GM18508 (cell line): ENCODE measurements at regions not wholly inside any gene's neighbourhood (a gene's known extent, or its start where the extent isn't known, plus 50 kb on each side); places are given as distances from the start of the nearest gene placed in this dataset.

Experiments
- ATAC-seq: cut with Tn5 transposase; IDR thresholded peaks from one replicate; pipeline ENCODE4 v1.9.1; 2021; ENCODE audit warnings: moderate number of reproducible peaks; ENCODE audit not compliant: insufficient read depth, unreplicated experiment

GRCh38 chr3:72572489-72573007 is 275.7 kb downstream of the SHQ1 start:
- ATAC-seq = no peak

- ATAC-seq = no peak
These were observed 276.6 kb downstream of the SHQ1 start for GRCh38 chr3:72571638-72572114.

GRCh38 chr3:72571052-72571451 is 277.2 kb downstream of the SHQ1 start:
- no peak for ATAC-seq

GRCh38 chr3:72569754-72570440 is 278.3 kb downstream of the SHQ1 start:
- ATAC-seq = no peak

- no peak for ATAC-seq
These were observed 280.2 kb downstream of the SHQ1 start for GRCh38 chr3:72568083-72568482.

- no peak for ATAC-seq
These were observed 280.8 kb downstream of the SHQ1 start for GRCh38 chr3:72567474-72567873.

GRCh38 chr3:72565593-72565992 is 282.7 kb downstream of the SHQ1 start:
- ATAC-seq = no peak

- no peak for ATAC-seq
These were observed 284.4 kb downstream of the SHQ1 start for GRCh38 chr3:72563690-72564370.

GRCh38 chr3:72560846-72561675 is 287.2 kb downstream of the SHQ1 start:
- ATAC-seq = no peak

GRCh38 chr3:72559385-72559784 is 288.9 kb downstream of the SHQ1 start:
- no peak for ATAC-seq

GRCh38 chr3:72558001-72558400 is 290.2 kb downstream of the SHQ1 start:
- ATAC-seq = no peak

GRCh38 chr3:72555714-72556113 is 292.5 kb downstream of the SHQ1 start:
- ATAC-seq = no peak

- ATAC-seq = no peak
These were observed 293.6 kb downstream of the SHQ1 start for GRCh38 chr3:72554689-72555088.

GRCh38 chr3:72553298-72553697 is 294.9 kb downstream of the SHQ1 start:
- ATAC-seq = no peak

- no peak for ATAC-seq
These were observed 297.5 kb downstream of the SHQ1 start for GRCh38 chr3:72550582-72551262.

GRCh38 chr3:72549761-72550581 is 298.3 kb downstream of the SHQ1 start:
- ATAC-seq = no peak

- no peak for ATAC-seq
These were observed 299.3 kb downstream of the SHQ1 start for GRCh38 chr3:72548981-72549380.

- no peak for ATAC-seq
These were observed 299.8 kb downstream of the SHQ1 start for GRCh38 chr3:72548461-72548860.

- ATAC-seq = no peak
These were observed 301.1 kb downstream of the SHQ1 start for GRCh38 chr3:72547183-72547582.
